Stomach (tissue), 8 donors: ENCODE measurements at regions not wholly inside any gene's neighbourhood (a gene's known extent, or its start where the extent isn't known, plus 50 kb on each side); places are given as distances from the start of the nearest gene placed in this dataset.

Experiments
- DNase-seq, 2 donors: peaks; one replicate each; pipeline versions ENCODE4 v3.0.0 to v3.0.0-alpha.2; 2013 to 2019
- H3K27ac ChIP-seq, 5 donors: fragments of 200-600 bp in 4 of 5; sonication (generic) in 4 of 5; one replicate each; pipeline ENCODE4 v1.5.1; 2013 to 2019; ENCODE audit warnings: mild to moderate bottlenecking in 1 of 5, moderate library complexity in 1 of 5
- H3K27me3 ChIP-seq, 3 donors: fragments of 200-600 bp; sonication (generic); one replicate each; pipeline ENCODE4 v1.5.1; 2017 to 2019; ENCODE audit warnings: mixed run types in 1 of 3
- H3K36me3 ChIP-seq, 4 donors: fragments of 200-600 bp; sonication (generic); 1 replicate in 3 of 4; 2 replicates in 1 of 4; pipeline ENCODE4 v1.5.1; 2016 to 2019
- H3K4me1 ChIP-seq, 4 donors: fragments of 200-600 bp; sonication (generic); one replicate each; pipeline ENCODE4 v1.5.1; 2016 to 2019
- H3K4me3 ChIP-seq, 4 donors: fragments of 200-600 bp; sonication (generic) in 3 of 4; one replicate each; pipeline ENCODE4 v1.5.1; 2016 to 2019; ENCODE audit warnings: mild to moderate bottlenecking in 1 of 4
- H3K9me3 ChIP-seq, 4 donors: fragments of 200-600 bp; sonication (generic); one replicate each; pipeline ENCODE4 v1.5.1; 2016 to 2019
- CTCF ChIP-seq, 7 experiments: fragments of 450-650 bp in 4 of 7; fragments of 200-600 bp in 3 of 7; sonication (generic) in 3 of 7; IDR thresholded peaks; one replicate each; pipeline ENCODE4 v1.5.1; 2016 to 2019; ENCODE audit warnings: antibody characterized with exemption in 7 of 7, control low read depth in 2 of 7, mild to moderate bottlenecking in 1 of 7
- EP300 ChIP-seq: sonication (generic); formaldehyde crosslinking; IDR thresholded peaks from one replicate; pipeline ENCODE4 v1.6.1; 2017; ENCODE audit warnings: antibody characterized with exemption
- POLR2A ChIP-seq, 4 donors: fragments of 450-650 bp; IDR thresholded peaks; one replicate each; pipeline ENCODE4 v1.6.1; 2016; ENCODE audit warnings: antibody characterized with exemption in 4 of 4, control low read depth in 2 of 4, mild to moderate bottlenecking in 1 of 4, moderate library complexity in 1 of 4
- POLR2AphosphoS5 ChIP-seq, 3 donors: sonication (generic); formaldehyde crosslinking; IDR thresholded peaks; one replicate each; pipeline ENCODE4 v1.6.1; 2016; ENCODE audit warnings: antibody characterized with exemption in 3 of 3
- WGBS, 5 donors: extraction: QIAGEN DNeasy Blood & Tissue Kit in 3 of 5; methylation state at CpG; one replicate each; pipeline versions ENCODE4 v1.1.5 to v1.1.7; 2013 to 2018; 5-methylcytosine and 5-hydroxymethylcytosine counted together
- intact Hi-C: fragments of 100-400 bp; cut with DNase I; formaldehyde crosslinking; loops from one replicate; pipeline ENCODE4 v1.15.1; 2023; ENCODE audit warnings: low total_unique reads
- donor health status: healthy with polysubstance abuse.
- donor health status: Bipolar disorder and iron deficiency.
- donor health status: healthy.

GRCh38 chr6:113699239-113699638, 157.9 kb upstream of the MARCKS start:
- Histone ChIP-seq H3K4me3 (no peak overlapping the region), H3K9me3 (no peaks in the 10 kb centered on the region), H3K4me1 (peaks cover 0 to 27% (median 10%) of the 10 kb centered on the region in 4 donors), H3K27me3 (no peaks in the 10 kb centered on the region), H3K36me3 (no peaks in the 10 kb centered on the region), H3K27ac (no peak overlapping the region)
- intact Hi-C loops, result no loop called here
- no peak for DNase-seq
- TF ChIP-seq EP300 (no peak), POLR2AphosphoS5 (IDR thresholded peaks at IDR 0.05) (no peak), CTCF (IDR thresholded peaks at IDR 0.05) (no peak), POLR2A (IDR thresholded peaks at IDR 0.05) (no peak)

GRCh38 chr6:113701552-113702254, 155.4 kb upstream of the MARCKS start:
- TF ChIP-seq CTCF (IDR thresholded peaks at IDR 0.05) (no peak), POLR2AphosphoS5 (IDR thresholded peaks at IDR 0.05) (peak in 1 of 3 donors; percentile 25)
- Histone ChIP-seq H3K27me3 (no peaks in the 10 kb centered on the region), H3K4me3 (no peak overlapping the region), H3K4me1 (peaks cover 0 to 27% (median 6%) of the 10 kb centered on the region in 4 donors), H3K36me3 (no peaks in the 10 kb centered on the region), H3K9me3 (no peaks in the 10 kb centered on the region), H3K27ac (peak overlapping the region in 2 of 5 donors; percentile 17 to 52)
- no peak for DNase-seq
- intact Hi-C loops, result no loop called here
- 29 to 62% (median 48%) methylated on average over 4 of the region's 4 CpGs for WGBS, 5 donors

- DNase-seq, result no peak
- Histone ChIP-seq H3K27me3 (no peaks in the 10 kb centered on the region), H3K27ac (no peak overlapping the region), H3K4me3 (no peak overlapping the region), H3K9me3 (no peaks in the 10 kb centered on the region), H3K4me1 (peaks cover 0 to 6% (median 2%) of the 10 kb centered on the region in 4 donors), H3K36me3 (no peaks in the 10 kb centered on the region)
- 87 to 96% (median 91%) methylated on average over 3 of the region's 3 CpGs for WGBS, 5 donors
- TF ChIP-seq CTCF (IDR thresholded peaks at IDR 0.05), result no peak
- TF ChIP-seq EP300, result no peak
- TF ChIP-seq POLR2A (IDR thresholded peaks at IDR 0.05), result no peak
- TF ChIP-seq POLR2AphosphoS5 (IDR thresholded peaks at IDR 0.05), result no peak
- intact Hi-C loops, result no loop called here
Observed at GRCh38 chr6:113707194-113707593, 150.0 kb upstream of the MARCKS start.

GRCh38 chr6:113709936-113710509, 147.1 kb upstream of the MARCKS start:
- no peaks in the 10 kb centered on the region for H3K4me1 ChIP-seq
- WGBS, 5 donors, result 42 to 60% (median 51%) methylated on average over 6 of the region's 6 CpGs
- no peak for DNase-seq
- H3K9me3 ChIP-seq, result no peaks in the 10 kb centered on the region
- no peak overlapping the region for H3K27ac ChIP-seq
- no peaks in the 10 kb centered on the region for H3K27me3 ChIP-seq
- H3K4me3 ChIP-seq, result no peak overlapping the region
- intact Hi-C loops, result no loop called here
- TF ChIP-seq CTCF (IDR thresholded peaks at IDR 0.05) (no peak), POLR2AphosphoS5 (IDR thresholded peaks at IDR 0.05) (no peak), POLR2A (IDR thresholded peaks at IDR 0.05) (no peak), EP300 (no peak)
- H3K36me3 ChIP-seq, result no peaks in the 10 kb centered on the region
